T follicular helper cell (primary cell): ENCODE measurements at regions not wholly inside any gene's neighbourhood (a gene's known extent, or its start where the extent isn't known, plus 50 kb on each side); places are given as distances from the start of the nearest gene placed in this dataset.
"Not testable (repeated sequence)": the region's sequence is repeated elsewhere in the genome, so short reads cannot be mapped to it uniquely, and the experiment has no call there.

ENCODE experiments used
- DNase-seq: peaks from one replicate; pipeline ENCODE4 v3.0.0-alpha.2; 2020; ENCODE audit warnings: low read depth

DNA sequence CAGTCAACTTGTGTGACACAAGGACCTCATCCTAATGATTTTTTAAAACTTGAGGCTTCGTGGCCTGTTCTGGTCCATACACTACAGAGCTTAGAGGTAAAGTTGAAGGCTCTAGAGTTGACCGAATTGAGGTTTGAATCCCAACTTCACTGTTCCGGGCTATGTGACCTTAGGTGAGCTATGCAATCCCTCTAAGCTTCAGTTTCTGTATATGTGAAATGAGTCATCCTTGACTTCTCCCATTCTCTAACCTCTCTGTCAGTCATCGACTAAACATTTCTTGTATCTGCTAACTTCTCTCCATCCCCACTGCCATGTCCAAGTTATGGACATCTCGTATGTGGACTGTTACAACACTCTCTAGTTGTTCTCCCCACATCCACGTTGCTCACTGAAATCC lies 178.2 kb upstream of the TMEM45B start:
- no peak for DNase-seq

GRCh38 chr11:129637983-129638776 lies 177.5 kb upstream of the TMEM45B start:
- DNase-seq: no peak

DNA sequence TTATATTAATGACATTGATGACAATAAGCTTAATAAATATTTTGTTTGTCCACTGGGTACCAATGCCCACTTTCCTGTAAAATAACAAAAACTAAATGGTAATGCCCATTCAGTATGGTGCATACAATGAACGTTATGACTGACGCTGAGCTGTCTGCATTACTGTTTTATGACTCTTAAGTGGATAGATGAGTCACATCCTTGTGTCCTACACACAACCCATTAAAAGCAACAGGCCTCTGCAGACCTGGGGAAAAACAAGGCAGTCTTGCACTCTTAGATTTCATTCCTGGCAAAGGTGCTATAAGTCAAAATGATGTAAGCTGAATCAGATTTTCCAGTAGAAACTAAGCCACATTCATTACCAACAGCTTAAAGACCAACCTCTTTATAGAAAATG lies 176.3 kb upstream of the TMEM45B start:
- DNase-seq: no peak

GRCh38 chr11:129640671-129641070 lies 175.0 kb upstream of the TMEM45B start:
- DNase-seq: no peak

DNA sequence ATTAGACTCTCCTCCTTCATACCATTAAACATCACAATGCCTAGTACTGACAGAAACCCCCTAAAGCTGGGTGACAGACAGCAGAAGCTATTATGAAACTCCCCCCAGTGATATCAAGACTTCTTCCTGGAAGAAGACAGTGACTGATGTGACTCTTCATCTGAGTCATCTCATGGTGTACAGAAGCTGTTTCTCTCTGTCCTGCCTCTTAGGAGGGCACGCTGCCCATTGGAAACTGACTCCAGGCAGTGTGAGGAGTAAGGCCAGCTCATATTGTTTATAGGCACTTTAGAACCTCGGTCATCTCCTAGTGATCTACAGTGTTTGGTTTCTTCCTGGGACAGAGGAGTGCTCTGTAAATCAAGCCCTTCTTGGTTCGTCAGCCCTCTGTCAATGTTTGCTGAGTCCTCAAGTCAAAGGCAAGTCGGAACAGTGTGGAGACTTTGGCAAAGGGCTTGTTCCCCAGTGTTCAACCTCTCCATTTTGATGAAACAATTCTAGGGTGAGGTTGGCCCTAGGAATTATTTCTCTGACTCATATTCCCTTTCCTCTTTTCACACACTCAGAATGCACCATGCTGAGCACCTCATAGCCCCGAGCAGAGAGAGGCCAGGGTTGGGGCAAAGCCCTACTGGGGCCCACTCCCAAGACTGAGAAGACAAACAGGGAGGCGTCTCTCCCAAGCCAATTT lies 172.5 kb upstream of the TMEM45B start:
- no peak for DNase-seq

DNA sequence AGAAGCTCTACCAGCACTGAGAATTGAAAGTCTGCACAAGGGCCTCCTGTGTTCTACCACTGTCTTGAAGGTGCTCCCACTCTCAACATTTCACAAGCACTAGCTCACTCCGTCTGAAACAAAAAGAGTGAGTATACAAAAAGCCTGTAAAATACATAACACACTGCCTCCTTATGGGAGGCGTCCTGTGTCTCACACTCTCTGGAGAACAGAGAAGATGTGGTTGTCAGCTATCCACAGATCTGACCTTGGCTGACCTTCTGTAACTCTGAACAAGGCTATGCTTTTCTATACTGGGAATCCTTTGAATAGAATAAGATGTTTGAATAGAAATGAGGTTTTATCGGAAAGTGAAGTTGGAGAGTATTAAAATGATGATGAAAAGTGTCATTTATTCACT lies 171.3 kb upstream of the TMEM45B start:
- no peak for DNase-seq

DNA sequence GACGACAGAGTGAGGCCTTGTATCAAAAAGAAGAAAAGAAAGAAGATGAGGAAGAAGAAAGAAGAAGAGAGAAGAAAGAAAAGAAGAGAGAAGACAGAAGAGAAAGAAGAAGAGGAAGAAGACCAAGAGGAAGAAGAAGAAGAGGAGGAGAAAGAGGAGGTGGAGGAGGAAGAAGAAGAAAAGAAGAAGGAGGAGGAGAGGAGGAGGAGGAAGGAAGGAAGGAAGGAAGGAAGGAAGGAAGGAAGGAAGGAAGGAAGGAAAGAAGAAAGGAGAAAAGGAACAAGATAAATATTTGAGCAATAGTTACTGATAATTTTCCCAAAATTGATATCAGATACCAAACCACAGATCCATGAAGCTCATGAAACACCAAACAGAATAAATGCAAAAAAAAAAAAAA lies 169.7 kb upstream of the TMEM45B start:
- no peak for DNase-seq

- not testable (repeated sequence) for DNase-seq
Measured at GRCh38 chr11:129650044-129650443, 165.6 kb upstream of the TMEM45B start.

- DNase-seq: no peak
Measured at GRCh38 chr11:129652835-129653234, 162.8 kb upstream of the TMEM45B start.

GRCh38 chr11:129655247-129655832 lies 160.3 kb upstream of the TMEM45B start:
- no peak for DNase-seq

DNA sequence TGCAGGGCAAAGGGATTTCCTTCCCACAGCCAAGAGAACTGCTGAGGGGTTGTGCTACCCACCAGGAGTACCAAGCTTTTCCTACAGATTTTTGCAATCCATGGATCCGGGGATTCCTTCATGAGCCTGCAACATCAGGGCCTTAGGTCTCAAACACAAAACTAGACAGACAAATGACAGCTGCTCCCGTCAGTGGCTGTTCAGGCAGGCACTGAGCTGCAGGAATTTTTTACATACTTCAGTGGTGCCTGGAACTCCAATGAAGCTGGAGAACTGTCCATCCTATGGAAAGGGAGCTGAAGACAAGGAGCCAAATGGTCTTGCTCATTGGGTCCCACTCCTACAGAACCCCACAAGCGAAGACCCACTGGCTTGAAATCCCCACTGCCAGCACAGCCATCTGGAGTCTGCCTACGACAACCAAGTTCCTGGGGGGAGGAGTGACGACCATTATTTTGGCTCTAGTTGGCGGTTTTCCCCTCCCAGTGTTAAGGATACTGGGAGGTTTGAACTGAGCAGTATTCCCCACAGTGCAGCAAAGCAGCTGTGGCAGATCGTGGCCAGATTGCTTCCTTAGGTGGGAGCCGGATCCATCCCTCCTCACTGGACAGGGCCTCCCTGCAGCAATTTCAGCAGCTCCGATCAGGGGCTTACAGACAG lies 157.7 kb upstream of the TMEM45B start:
- DNase-seq: no peak

- DNase-seq: no peak
Measured at GRCh38 chr11:129658526-129658867, 157.2 kb upstream of the TMEM45B start.

DNA sequence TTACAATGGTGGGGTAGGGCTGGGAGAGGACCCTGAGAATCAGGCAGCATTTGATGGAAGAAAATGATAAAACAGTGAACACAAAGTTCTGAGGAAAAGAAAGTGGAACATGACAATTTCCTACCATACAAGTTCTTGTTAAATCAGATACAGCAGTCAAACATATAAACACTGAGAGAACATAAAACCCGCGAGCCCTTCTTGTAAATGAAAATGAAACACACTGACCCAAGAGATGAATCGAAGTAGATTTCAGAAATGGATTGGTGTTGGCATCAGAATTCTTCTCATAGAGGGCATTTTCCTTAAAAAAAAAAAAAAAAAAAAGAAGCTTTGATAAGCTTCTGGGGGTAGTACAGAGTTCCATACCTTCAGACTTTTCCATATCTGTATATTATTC lies 134.7 kb upstream of the TMEM45B start:
- DNase-seq: no peak

- DNase-seq: no peak
Measured at GRCh38 chr11:129681344-129682114, 134.1 kb upstream of the TMEM45B start.

DNA sequence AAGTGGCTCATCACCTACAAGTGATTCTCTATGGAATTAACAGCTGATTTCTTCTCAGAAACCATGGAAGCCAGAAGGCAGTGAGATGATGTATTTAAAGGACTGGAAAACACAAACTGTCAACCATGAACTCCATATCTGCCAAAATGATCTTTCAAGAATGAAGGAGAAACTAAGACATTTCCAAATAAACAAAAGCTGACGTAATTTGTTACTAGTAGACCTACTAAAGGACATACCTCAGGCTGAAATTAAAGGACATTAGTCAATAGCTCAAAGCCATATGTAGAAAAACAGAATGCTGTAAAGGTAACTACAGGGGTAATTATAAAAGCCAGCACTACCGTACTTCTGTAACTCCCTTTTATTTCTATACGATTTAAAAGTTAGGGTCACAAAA lies 129.4 kb upstream of the TMEM45B start:
- no peak for DNase-seq

- no peak for DNase-seq
Measured at GRCh38 chr11:129691142-129691541, 124.5 kb upstream of the TMEM45B start.

GRCh38 chr11:129694538-129694937 lies 121.1 kb upstream of the TMEM45B start:
- DNase-seq: no peak

- DNase-seq: no peak
Measured at GRCh38 chr11:129694966-129695365, 120.7 kb upstream of the TMEM45B start.

GRCh38 chr11:129695571-129696308 lies 119.9 kb upstream of the TMEM45B start:
- peak; percentile 45 for DNase-seq

GRCh38 chr11:129696309-129696989 lies 119.2 kb upstream of the TMEM45B start:
- DNase-seq: no peak

DNA sequence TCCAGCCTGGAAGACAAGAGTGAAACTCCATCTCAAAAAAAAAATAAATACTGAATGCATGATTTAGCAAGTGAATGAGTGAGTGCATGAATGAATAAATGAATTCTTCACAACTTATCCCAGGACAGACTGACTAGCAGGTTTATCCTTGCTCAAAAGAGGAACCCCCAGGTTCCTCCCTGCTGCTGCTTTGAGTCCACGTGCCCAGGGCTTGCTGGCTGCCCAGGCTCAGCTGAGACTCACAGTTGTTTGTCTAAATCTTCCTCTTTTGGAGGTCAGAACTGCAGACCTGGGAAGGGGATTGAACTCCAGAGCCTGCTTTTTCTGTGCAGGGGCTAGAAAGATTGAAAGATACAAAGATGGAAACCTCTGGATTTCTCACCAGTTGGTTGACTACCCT lies 117.4 kb upstream of the TMEM45B start:
- DNase-seq: no peak
